Cerebellar nuclear complex (tissue), 1 donor: ENCODE measurements at regions not wholly inside any gene's neighbourhood (a gene's known extent, or its start where the extent isn't known, plus 50 kb on each side); places are given as distances from the start of the nearest gene placed in this dataset.

ENCODE experiments used
- DNase-seq, 2 experiments: peaks; one replicate each; lab custom pipeline; 2025; lab: John Stamatoyannopoulos, UW

- DNase-seq, result no peak
Measured at GRCh38 chr21:28464095-28464494, 528.6 kb downstream of the LTN1 start.

- DNase-seq, result no peak
Measured at GRCh38 chr21:28459193-28459592, 533.5 kb downstream of the LTN1 start.

- no peak for DNase-seq
Measured at GRCh38 chr21:28458446-28458845, 534.2 kb downstream of the LTN1 start.

GRCh38 chr21:28455253-28455600, 537.5 kb downstream of the LTN1 start:
- no peak for DNase-seq

GRCh38 chr21:28454564-28455252, 538.0 kb downstream of the LTN1 start:
- DNase-seq, result no peak

GRCh38 chr21:28447462-28447861, 545.2 kb downstream of the LTN1 start:
- no peak for DNase-seq

- DNase-seq, result no peak
Measured at GRCh38 chr21:28445141-28445830, 547.4 kb downstream of the LTN1 start.

- DNase-seq, result no peak
Measured at GRCh38 chr21:28444557-28444956, 548.1 kb downstream of the LTN1 start.

GRCh38 chr21:28444111-28444510, 548.6 kb downstream of the LTN1 start:
- no peak for DNase-seq

- DNase-seq, result no peak
Measured at GRCh38 chr21:28442624-28443023, 550.1 kb downstream of the LTN1 start.

GRCh38 chr21:28442085-28442484, 550.6 kb downstream of the LTN1 start:
- no peak for DNase-seq

GRCh38 chr21:28439788-28440187, 552.9 kb downstream of the LTN1 start:
- no peak for DNase-seq

- no peak for DNase-seq
Measured at GRCh38 chr21:28439251-28439650, 553.4 kb downstream of the LTN1 start.

- DNase-seq, result no peak
Measured at GRCh38 chr21:28437061-28437460, 555.6 kb downstream of the LTN1 start.

GRCh38 chr21:28436286-28436932, 556.3 kb downstream of the LTN1 start:
- DNase-seq, result no peak

GRCh38 chr21:28431527-28432200, 561.0 kb downstream of the LTN1 start:
- no peak for DNase-seq

- DNase-seq, result no peak
Measured at GRCh38 chr21:28431022-28431421, 561.7 kb downstream of the LTN1 start.

GRCh38 chr21:28429161-28429560, 563.5 kb downstream of the LTN1 start:
- no peak for DNase-seq

- no peak for DNase-seq
Measured at GRCh38 chr21:28427394-28428022, 565.2 kb downstream of the LTN1 start.

- no peak for DNase-seq
Measured at GRCh38 chr21:28426545-28426944, 566.1 kb downstream of the LTN1 start.

- no peak for DNase-seq
Measured at GRCh38 chr21:28423521-28424190, 569.0 kb downstream of the LTN1 start.
